Neutrophil (primary cell): ENCODE measurements at regions not wholly inside any gene's neighbourhood (a gene's known extent, or its start where the extent isn't known, plus 50 kb on each side); places are given as distances from the start of the nearest gene placed in this dataset.

Experiments used
- H3K27ac ChIP-seq: fragments of 200-600 bp; sonication (generic); 2 replicates; pipeline ENCODE4 v1.5.1; 2016; ENCODE audit warnings: mild to moderate bottlenecking, moderate library complexity
- H3K27me3 ChIP-seq: fragments of 200-600 bp; sonication (generic); 2 replicates; pipeline ENCODE4 v1.6.0; 2016; ENCODE audit warnings: mild to moderate bottlenecking
- H3K36me3 ChIP-seq: fragments of 200-600 bp; sonication (generic); 2 replicates; pipeline ENCODE4 v1.5.1; 2017
- H3K4me1 ChIP-seq, 2 experiments: fragments of 200-600 bp in 1 of 2; sonication (generic) in 1 of 2; 1 replicate in 1 of 2; 2 replicates in 1 of 2; pipeline versions ENCODE4 v1.5.1 to v1.6.1; 2013 to 2016; ENCODE audit warnings: low read depth in 1 of 2, low read length in 1 of 2, mild to moderate bottlenecking in 1 of 2, moderate library complexity in 1 of 2; ENCODE audit not compliant: control insufficient read depth in 1 of 2, insufficient read depth in 1 of 2
- H3K4me3 ChIP-seq, 2 experiments: fragments of 200-600 bp in 1 of 2; sonication (generic) in 1 of 2; 1 replicate in 1 of 2; 2 replicates in 1 of 2; pipeline ENCODE4 v1.5.1; 2013 to 2016; ENCODE audit warnings: low read depth in 1 of 2, low read length in 1 of 2, mild to moderate bottlenecking in 1 of 2, moderate library complexity in 1 of 2
- H3K9me3 ChIP-seq: fragments of 200-600 bp; sonication (generic); 2 replicates; pipeline ENCODE4 v1.5.1; 2016
- CTCF ChIP-seq: fragments of 200-600 bp; sonication (generic); IDR thresholded peaks from 2 replicates; pipeline ENCODE4 v1.5.1; 2016; ENCODE audit warnings: antibody characterized with exemption

DNA sequence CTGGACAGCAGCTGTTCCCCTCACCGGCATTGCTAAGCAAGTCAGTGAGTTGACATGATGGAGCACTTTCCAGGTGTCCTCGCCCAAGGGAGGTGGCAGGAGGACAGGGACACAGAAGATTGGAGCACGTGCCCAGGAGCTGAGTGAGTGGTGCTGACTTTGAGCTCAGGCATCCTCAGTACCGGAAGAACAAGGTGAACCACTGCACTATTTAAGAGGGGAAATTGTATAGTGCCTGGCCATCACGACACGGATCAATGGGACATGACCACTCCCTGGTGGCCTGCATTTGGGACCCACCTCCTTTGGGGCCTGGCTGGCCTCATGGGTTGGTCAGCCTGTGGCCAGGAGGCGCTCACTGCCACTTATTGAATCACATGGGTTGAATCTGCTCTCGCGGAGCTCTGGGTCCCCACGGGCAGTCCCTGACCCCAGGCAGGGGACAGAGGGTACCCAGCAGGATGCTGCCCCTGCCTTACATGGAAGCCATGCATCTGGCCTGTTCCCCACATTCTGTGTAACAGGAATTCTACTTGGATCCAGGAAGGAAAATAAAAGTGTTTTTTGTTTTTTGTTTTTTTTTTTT, 206.9 kb upstream of the ZNF536 start:
- H3K9me3 ChIP-seq: no peaks in the 10 kb centered on the region
- H3K36me3 ChIP-seq: no peaks in the 10 kb centered on the region

GRCh38 chr19:30167206-30167868, 204.8 kb upstream of the ZNF536 start:
- no peak overlapping the region for H3K27ac ChIP-seq
- no peak for TF ChIP-seq CTCF
- no peaks in the 10 kb centered on the region for H3K4me1 ChIP-seq
- H3K4me3 ChIP-seq: no peak overlapping the region
- H3K27me3 ChIP-seq: no peaks in the 10 kb centered on the region
- no peaks in the 10 kb centered on the region for H3K36me3 ChIP-seq
- H3K9me3 ChIP-seq: no peaks in the 10 kb centered on the region

More for the DNA sequence above, 206.9 kb upstream of the ZNF536 start:
- no peaks in the 10 kb centered on the region for H3K27me3 ChIP-seq
- TF ChIP-seq CTCF: no peak
- H3K4me1 ChIP-seq: no peaks in the 10 kb centered on the region
- H3K27ac ChIP-seq: no peak overlapping the region
- no peak overlapping the region for H3K4me3 ChIP-seq

DNA sequence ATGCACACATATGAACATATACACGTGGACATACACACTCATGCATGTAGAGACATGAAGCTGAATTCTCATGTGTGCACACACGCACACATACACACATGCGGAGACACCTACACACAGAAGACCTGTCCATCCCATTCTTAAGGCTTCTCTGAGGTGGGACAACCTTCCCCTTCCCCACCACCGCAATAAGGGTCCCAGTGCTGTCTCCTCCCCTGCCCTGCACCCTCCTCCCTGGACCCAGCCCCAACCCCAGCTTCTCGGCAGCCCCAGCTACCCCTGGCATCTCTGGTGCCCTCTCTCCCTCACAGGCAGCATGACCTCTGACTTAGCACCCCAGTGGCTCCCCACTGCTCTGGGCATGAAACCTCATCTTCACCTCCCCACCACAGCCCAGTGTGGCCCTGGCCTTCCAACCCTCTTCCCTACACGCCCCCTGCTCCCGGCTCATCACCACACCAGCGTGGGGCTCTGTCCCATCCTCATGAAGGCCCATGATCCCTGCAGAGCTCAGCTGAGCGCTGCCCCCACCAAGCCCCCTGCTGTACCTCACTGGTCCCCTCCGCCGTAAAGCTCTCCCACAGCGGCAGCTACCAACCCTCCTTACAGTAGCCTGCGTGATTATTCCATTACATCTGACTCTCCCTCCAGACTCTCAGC, 204.1 kb upstream of the ZNF536 start:
- no peaks in the 10 kb centered on the region for H3K4me1 ChIP-seq

GRCh38 chr19:30168760-30169159, 203.4 kb upstream of the ZNF536 start:
- Histone ChIP-seq H3K27ac (no peak overlapping the region), H3K4me3 (no peak overlapping the region), H3K9me3 (no peaks in the 10 kb centered on the region), H3K4me1 (no peaks in the 10 kb centered on the region), H3K36me3 (no peaks in the 10 kb centered on the region), H3K27me3 (no peaks in the 10 kb centered on the region)
- no peak for TF ChIP-seq CTCF

More for the DNA sequence above, 204.1 kb upstream of the ZNF536 start:
- no peak for TF ChIP-seq CTCF
- Histone ChIP-seq H3K4me3 (no peak overlapping the region), H3K27me3 (no peaks in the 10 kb centered on the region), H3K27ac (no peak overlapping the region), H3K9me3 (no peaks in the 10 kb centered on the region), H3K36me3 (no peaks in the 10 kb centered on the region)

GRCh38 chr19:30169196-30169900, 202.8 kb upstream of the ZNF536 start:
- H3K27ac ChIP-seq: no peak overlapping the region
- no peaks in the 10 kb centered on the region for H3K9me3 ChIP-seq
- no peaks in the 10 kb centered on the region for H3K4me1 ChIP-seq
- no peak overlapping the region for H3K4me3 ChIP-seq
- H3K27me3 ChIP-seq: no peaks in the 10 kb centered on the region
- no peaks in the 10 kb centered on the region for H3K36me3 ChIP-seq
- no peak for TF ChIP-seq CTCF
